ENCODE measurements at regions not wholly inside any gene's neighbourhood (a gene's known extent, or its start where the extent isn't known, plus 50 kb on each side); places are given as distances from the start of the nearest gene placed in this dataset.

- H3K4me1 ChIP-seq (ENCODE audit: control insufficient read depth, insufficient read depth, low read length): peaks cover 15% of the 10 kb centered on the region
- H3K4me3 ChIP-seq (ENCODE audit: low read depth, low read length): no peak overlapping the region
- H3K36me3 ChIP-seq (ENCODE audit: control insufficient read depth, insufficient read depth, low read length): no peaks in the 10 kb centered on the region
- H3K27me3 ChIP-seq (ENCODE audit: control insufficient read depth, insufficient read depth, low read length): no peaks in the 10 kb centered on the region
- H3K27ac ChIP-seq (ENCODE audit: low read depth, low read length): peak overlapping the region; percentile 91
- 0 out of 2 replicates have a peak, but pooled peaks cover 3% of the 10 kb centered on the region for H3K9me3 ChIP-seq (ENCODE audit: control insufficient read depth, insufficient read depth, low read length)
- H3K9ac ChIP-seq (ENCODE audit: low read depth, low read length): 0 out of 2 replicates have a peak overlapping the region, but pooled peaks have one; percentile 25
These were observed 382.7 kb upstream of the SALL3 start for GRCh38 chr18:78596794-78597345.

- H3K9ac ChIP-seq (ENCODE audit: low read depth, low read length): no peak overlapping the region
- H3K36me3 ChIP-seq (ENCODE audit: control insufficient read depth, insufficient read depth, low read length): no peaks in the 10 kb centered on the region
- no peak overlapping the region for H3K4me3 ChIP-seq (ENCODE audit: low read depth, low read length)
- H3K27ac ChIP-seq (ENCODE audit: low read depth, low read length): no peak overlapping the region
- no peaks in the 10 kb centered on the region for H3K27me3 ChIP-seq (ENCODE audit: control insufficient read depth, insufficient read depth, low read length)
- H3K4me1 ChIP-seq (ENCODE audit: control insufficient read depth, insufficient read depth, low read length): peaks cover 12% of the 10 kb centered on the region
- no peaks in the 10 kb centered on the region for H3K9me3 ChIP-seq (ENCODE audit: control insufficient read depth, insufficient read depth, low read length)
These were observed 378.3 kb upstream of the SALL3 start for GRCh38 chr18:78601349-78601748.

DNA sequence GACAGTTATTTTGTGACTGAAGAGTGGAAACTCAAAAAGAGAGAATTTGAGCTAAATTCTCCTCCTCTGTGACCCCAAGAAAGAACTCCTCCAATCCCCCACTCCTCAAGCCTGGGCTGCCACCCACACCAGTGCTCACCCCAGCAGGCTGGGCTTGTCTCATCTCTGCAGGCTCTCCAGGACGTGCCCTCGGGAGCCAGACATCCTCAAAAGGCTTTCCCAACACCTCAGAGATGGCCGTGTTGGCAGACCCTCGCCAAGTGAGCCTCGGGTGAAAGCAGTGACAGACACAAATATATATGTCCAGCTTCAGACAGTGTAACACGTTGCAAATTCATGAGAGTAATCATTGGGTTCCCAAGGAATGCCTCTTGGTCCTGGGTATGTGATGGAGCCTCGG is 377.7 kb upstream of the SALL3 start:
- Histone ChIP-seq H3K36me3 (ENCODE audit: control insufficient read depth, insufficient read depth, low read length) (no peaks in the 10 kb centered on the region), H3K4me1 (ENCODE audit: control insufficient read depth, insufficient read depth, low read length) (peaks cover 7% of the 10 kb centered on the region), H3K27ac (ENCODE audit: low read depth, low read length) (no peak overlapping the region), H3K27me3 (ENCODE audit: control insufficient read depth, insufficient read depth, low read length) (no peaks in the 10 kb centered on the region), H3K9me3 (ENCODE audit: control insufficient read depth, insufficient read depth, low read length) (no peaks in the 10 kb centered on the region), H3K9ac (ENCODE audit: low read depth, low read length) (no peak overlapping the region), H3K4me3 (ENCODE audit: low read depth, low read length) (no peak overlapping the region)

GRCh38 chr18:78602430-78602829 is 377.2 kb upstream of the SALL3 start:
- Histone ChIP-seq H3K9me3 (ENCODE audit: control insufficient read depth, insufficient read depth, low read length) (no peaks in the 10 kb centered on the region), H3K36me3 (ENCODE audit: control insufficient read depth, insufficient read depth, low read length) (no peaks in the 10 kb centered on the region), H3K4me1 (ENCODE audit: control insufficient read depth, insufficient read depth, low read length) (peaks cover 2% of the 10 kb centered on the region; the same call in 1 of the 2 replicates), H3K9ac (ENCODE audit: low read depth, low read length) (no peak overlapping the region), H3K27me3 (ENCODE audit: control insufficient read depth, insufficient read depth, low read length) (no peaks in the 10 kb centered on the region), H3K4me3 (ENCODE audit: low read depth, low read length) (no peak overlapping the region), H3K27ac (ENCODE audit: low read depth, low read length) (no peak overlapping the region)

DNA sequence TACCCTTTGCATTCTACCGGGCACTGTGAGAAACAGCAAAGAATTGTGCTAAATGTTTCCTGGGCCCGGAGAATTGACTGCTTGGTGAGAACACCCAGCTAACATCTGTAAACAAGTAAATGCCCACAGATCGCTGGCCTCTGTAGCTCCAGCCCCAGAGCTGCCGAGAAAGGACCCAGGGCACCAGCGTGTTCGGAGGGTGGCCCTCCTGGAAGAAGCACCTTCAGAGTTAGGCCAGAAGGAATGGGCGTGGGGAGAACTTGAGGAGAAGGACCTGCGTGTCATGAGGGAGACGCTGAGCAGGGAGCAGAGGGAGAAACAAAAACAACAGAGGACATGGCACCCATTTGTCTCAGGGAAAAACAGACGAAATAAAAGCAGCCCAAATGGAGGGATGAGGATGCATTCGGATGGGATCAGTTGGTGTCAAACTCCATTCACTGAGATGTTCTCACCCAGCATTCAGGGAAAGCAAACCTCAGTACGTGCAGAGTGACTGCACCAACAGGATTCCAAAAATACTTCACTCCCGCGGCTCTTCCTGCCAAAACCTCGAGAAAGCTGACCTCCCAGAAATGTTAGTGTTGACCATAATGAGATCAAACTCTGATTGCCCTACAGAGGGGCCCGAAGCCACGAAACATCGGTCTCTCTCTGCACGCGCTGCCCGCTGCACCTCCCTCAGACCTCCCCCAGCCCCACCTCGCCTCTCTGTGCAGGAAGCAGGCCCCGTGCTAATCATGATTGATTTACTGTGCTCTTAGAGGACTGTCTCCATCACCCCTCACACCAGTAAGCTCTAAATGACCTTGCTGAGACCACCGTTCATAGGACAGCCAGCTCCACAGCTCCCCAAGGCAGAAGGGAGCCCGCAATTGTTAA is 376.3 kb upstream of the SALL3 start:
- no peaks in the 10 kb centered on the region for H3K9me3 ChIP-seq (ENCODE audit: control insufficient read depth, insufficient read depth, low read length)
- no peak overlapping the region for H3K4me3 ChIP-seq (ENCODE audit: low read depth, low read length)
- H3K27ac ChIP-seq (ENCODE audit: low read depth, low read length): no peak overlapping the region
- H3K36me3 ChIP-seq (ENCODE audit: control insufficient read depth, insufficient read depth, low read length): no peaks in the 10 kb centered on the region
- no peak overlapping the region for H3K9ac ChIP-seq (ENCODE audit: low read depth, low read length)
- H3K4me1 ChIP-seq (ENCODE audit: control insufficient read depth, insufficient read depth, low read length): no peaks in the 10 kb centered on the region
- H3K27me3 ChIP-seq (ENCODE audit: control insufficient read depth, insufficient read depth, low read length): no peaks in the 10 kb centered on the region

DNA sequence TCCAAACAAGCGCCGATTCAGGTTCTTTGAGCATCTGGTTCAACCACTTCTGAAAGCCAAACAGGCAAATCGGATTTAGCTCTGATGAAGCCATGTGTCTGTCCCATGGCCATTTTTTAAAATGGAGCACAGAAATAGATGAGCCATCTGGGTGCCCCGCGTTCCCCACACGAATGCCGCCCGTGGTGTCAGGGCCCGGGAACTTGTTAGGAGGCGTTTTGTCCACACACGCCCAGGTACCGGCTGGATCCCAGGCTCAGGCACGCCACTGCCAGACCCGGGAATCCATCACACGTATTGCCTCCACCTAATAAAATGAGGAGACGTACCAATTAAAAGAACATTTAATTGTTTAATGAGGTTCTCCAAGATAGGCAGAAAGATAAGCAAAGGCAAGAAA is 374.4 kb upstream of the SALL3 start:
- Histone ChIP-seq H3K27me3 (ENCODE audit: control insufficient read depth, insufficient read depth, low read length) (no peaks in the 10 kb centered on the region), H3K4me1 (ENCODE audit: control insufficient read depth, insufficient read depth, low read length) (no peaks in the 10 kb centered on the region), H3K27ac (ENCODE audit: low read depth, low read length) (no peak overlapping the region), H3K9me3 (ENCODE audit: control insufficient read depth, insufficient read depth, low read length) (no peaks in the 10 kb centered on the region), H3K36me3 (ENCODE audit: control insufficient read depth, insufficient read depth, low read length) (no peaks in the 10 kb centered on the region), H3K9ac (ENCODE audit: low read depth, low read length) (no peak overlapping the region), H3K4me3 (ENCODE audit: low read depth, low read length) (no peak overlapping the region)

GRCh38 chr18:78607221-78607620 is 372.4 kb upstream of the SALL3 start:
- no peak overlapping the region for H3K27ac ChIP-seq (ENCODE audit: low read depth, low read length)
- H3K4me3 ChIP-seq (ENCODE audit: low read depth, low read length): no peak overlapping the region
- no peaks in the 10 kb centered on the region for H3K36me3 ChIP-seq (ENCODE audit: control insufficient read depth, insufficient read depth, low read length)
- no peaks in the 10 kb centered on the region for H3K27me3 ChIP-seq (ENCODE audit: control insufficient read depth, insufficient read depth, low read length)
- H3K4me1 ChIP-seq (ENCODE audit: control insufficient read depth, insufficient read depth, low read length): no peaks in the 10 kb centered on the region
- no peaks in the 10 kb centered on the region for H3K9me3 ChIP-seq (ENCODE audit: control insufficient read depth, insufficient read depth, low read length)
- H3K9ac ChIP-seq (ENCODE audit: low read depth, low read length): no peak overlapping the region

- H3K9me3 ChIP-seq (ENCODE audit: control insufficient read depth, insufficient read depth, low read length): no peaks in the 10 kb centered on the region; the same call in 1 of the 2 replicates
- H3K27ac ChIP-seq (ENCODE audit: low read depth, low read length): no peak overlapping the region
- no peaks in the 10 kb centered on the region for H3K27me3 ChIP-seq (ENCODE audit: control insufficient read depth, insufficient read depth, low read length)
These were observed 371.8 kb upstream of the SALL3 start for GRCh38 chr18:78607784-78608183.

GRCh38 chr18:78610179-78610578 is 369.4 kb upstream of the SALL3 start:
- Histone ChIP-seq H3K27ac (ENCODE audit: low read depth, low read length) (no peak overlapping the region), H3K4me3 (ENCODE audit: low read depth, low read length) (no peak overlapping the region), H3K9me3 (ENCODE audit: control insufficient read depth, insufficient read depth, low read length) (peaks cover 3% of the 10 kb centered on the region; the same call in 1 of the 2 replicates), H3K4me1 (ENCODE audit: control insufficient read depth, insufficient read depth, low read length) (no peaks in the 10 kb centered on the region), H3K27me3 (ENCODE audit: control insufficient read depth, insufficient read depth, low read length) (no peaks in the 10 kb centered on the region), H3K9ac (ENCODE audit: low read depth, low read length) (no peak overlapping the region), H3K36me3 (ENCODE audit: control insufficient read depth, insufficient read depth, low read length) (no peaks in the 10 kb centered on the region)

More at GRCh38 chr18:78607784-78608183, 371.8 kb upstream of the SALL3 start:
- Histone ChIP-seq H3K9ac (ENCODE audit: low read depth, low read length) (no peak overlapping the region), H3K4me3 (ENCODE audit: low read depth, low read length) (no peak overlapping the region), H3K4me1 (ENCODE audit: control insufficient read depth, insufficient read depth, low read length) (no peaks in the 10 kb centered on the region), H3K36me3 (ENCODE audit: control insufficient read depth, insufficient read depth, low read length) (no peaks in the 10 kb centered on the region)

GRCh38 chr18:78611201-78611800 is 368.3 kb upstream of the SALL3 start:
- Histone ChIP-seq H3K4me3 (ENCODE audit: low read depth, low read length) (no peak overlapping the region), H3K4me1 (ENCODE audit: control insufficient read depth, insufficient read depth, low read length) (no peaks in the 10 kb centered on the region), H3K27me3 (ENCODE audit: control insufficient read depth, insufficient read depth, low read length) (no peaks in the 10 kb centered on the region), H3K36me3 (ENCODE audit: control insufficient read depth, insufficient read depth, low read length) (no peaks in the 10 kb centered on the region), H3K9ac (ENCODE audit: low read depth, low read length) (no peak overlapping the region), H3K27ac (ENCODE audit: low read depth, low read length) (no peak overlapping the region), H3K9me3 (ENCODE audit: control insufficient read depth, insufficient read depth, low read length) (peaks cover 3% of the 10 kb centered on the region; the same call in 1 of the 2 replicates)

- no peak overlapping the region for H3K27ac ChIP-seq (ENCODE audit: low read depth, low read length)
- H3K9me3 ChIP-seq (ENCODE audit: control insufficient read depth, insufficient read depth, low read length): peaks cover 3% of the 10 kb centered on the region; the same call in 1 of the 2 replicates
- no peaks in the 10 kb centered on the region for H3K27me3 ChIP-seq (ENCODE audit: control insufficient read depth, insufficient read depth, low read length)
These were observed 367.7 kb upstream of the SALL3 start for GRCh38 chr18:78611869-78612268.

More at GRCh38 chr18:78611869-78612268, 367.7 kb upstream of the SALL3 start:
- H3K36me3 ChIP-seq (ENCODE audit: control insufficient read depth, insufficient read depth, low read length): no peaks in the 10 kb centered on the region
- H3K9ac ChIP-seq (ENCODE audit: low read depth, low read length): no peak overlapping the region
- no peaks in the 10 kb centered on the region for H3K4me1 ChIP-seq (ENCODE audit: control insufficient read depth, insufficient read depth, low read length)
- no peak overlapping the region for H3K4me3 ChIP-seq (ENCODE audit: low read depth, low read length)

All from HUES48 (cell line).